Right cardiac atrium (tissue), 5 donors: ENCODE measurements at regions not wholly inside any gene's neighbourhood (a gene's known extent, or its start where the extent isn't known, plus 50 kb on each side); places are given as distances from the start of the nearest gene placed in this dataset.
A peak's percentile ranks its signal among the peaks of the same experiment; 100 is the strongest.

Experiments
- ATAC-seq, 2 donors: fragments of 200-7000 bp; cut with Tn5 transposase; one replicate each; pipeline versions ENCODE4 v1.8.0 to v1.9.1; 2020; ENCODE audit warnings: moderate library complexity in 2 of 2, mild to moderate bottlenecking in 1 of 2
- DNase-seq, 3 donors: peaks; one replicate each; pipeline ENCODE4 v3.0.0-alpha.2; 2020
- H3K27ac ChIP-seq: one replicate; pipeline ENCODE4 v1.5.1; 2013; ENCODE audit warnings: mild to moderate bottlenecking, low read length, control low read depth, moderate library complexity
- H3K27me3 ChIP-seq: one replicate; pipeline ENCODE4 v1.6.1; 2013; ENCODE audit not compliant: control insufficient read depth, insufficient read depth
- H3K4me1 ChIP-seq: one replicate; pipeline ENCODE4 v1.6.1; 2013; ENCODE audit warnings: low read length; ENCODE audit not compliant: control insufficient read depth, insufficient read depth
- H3K4me3 ChIP-seq: one replicate; pipeline ENCODE4 v1.5.1; 2013; ENCODE audit warnings: low read length, control low read depth
- H3K9me3 ChIP-seq: one replicate; pipeline ENCODE4 v1.6.1; 2013; ENCODE audit warnings: low read length; ENCODE audit not compliant: control insufficient read depth
- WGBS: extraction: QIAGEN DNeasy Blood & Tissue Kit; methylation state at CpG from one replicate; pipeline ENCODE4 v1.1.7; 2013; 5-methylcytosine and 5-hydroxymethylcytosine counted together
- intact Hi-C, 4 donors: fragments of 100-400 bp; cut with DNase I; formaldehyde crosslinking; loops; one replicate each; pipeline versions ENCODE4 v1.11.0 to v1.14.0; 2022 to 2023
- donor health status: healthy with polysubstance abuse.
- donor health status: DM: no; HTN: yes; CAD: no.
- donor health status: DM: no; HTN: no; CAD: no.
- donor health status: DM: no; HTN: yes; CAD: no; lungs with severe emphysema.
- donor health status: DM: yes; HTN: yes; CAD: no.

GRCh38 chr2:144211065-144211464 lies 308.9 kb downstream of the ZEB2 start:
- Histone ChIP-seq H3K9me3 (no peaks in the 10 kb centered on the region), H3K27me3 (no peaks in the 10 kb centered on the region), H3K27ac (no peak overlapping the region), H3K4me3 (no peak overlapping the region), H3K4me1 (no peaks in the 10 kb centered on the region)
- no peak for DNase-seq
- no peak for ATAC-seq
- WGBS = 96% methylated on average over 4 of the region's 4 CpGs
- intact Hi-C loops = no loop called here

- no peaks in the 10 kb centered on the region for H3K4me1 ChIP-seq
- ATAC-seq (no peak), DNase-seq (no peak)
- H3K4me3 ChIP-seq = no peak overlapping the region
- no peaks in the 10 kb centered on the region for H3K9me3 ChIP-seq
- intact Hi-C loops = no loop called here
- H3K27ac ChIP-seq = no peak overlapping the region
- WGBS = 97% methylated on average over 2 of the region's 2 CpGs
- no peaks in the 10 kb centered on the region for H3K27me3 ChIP-seq
Observed at GRCh38 chr2:144210076-144210475, 309.8 kb downstream of the ZEB2 start.

GRCh38 chr2:144208924-144209323 lies 311.0 kb downstream of the ZEB2 start:
- no peak for DNase-seq
- Histone ChIP-seq H3K4me1 (no peaks in the 10 kb centered on the region), H3K27me3 (no peaks in the 10 kb centered on the region), H3K4me3 (no peak overlapping the region), H3K27ac (no peak overlapping the region), H3K9me3 (no peaks in the 10 kb centered on the region)
- intact Hi-C loops = no loop called here
- no peak for ATAC-seq
- WGBS = 94% methylated on average over 2 of the region's 2 CpGs

GRCh38 chr2:144206019-144206418 lies 313.9 kb downstream of the ZEB2 start:
- intact Hi-C loops = no loop called here
- no peak overlapping the region for H3K4me3 ChIP-seq
- H3K27ac ChIP-seq = no peak overlapping the region
- 97% methylated on average over 2 of the region's 2 CpGs for WGBS
- H3K9me3 ChIP-seq = no peaks in the 10 kb centered on the region
- DNase-seq (no peak), ATAC-seq (no peak)
- no peaks in the 10 kb centered on the region for H3K27me3 ChIP-seq
- no peaks in the 10 kb centered on the region for H3K4me1 ChIP-seq

- no peak for DNase-seq
- WGBS = 71% methylated on average over 1 of the region's 1 CpG
- Histone ChIP-seq H3K4me3 (no peak overlapping the region), H3K4me1 (no peaks in the 10 kb centered on the region), H3K9me3 (no peaks in the 10 kb centered on the region), H3K27ac (no peak overlapping the region), H3K27me3 (no peaks in the 10 kb centered on the region)
- no peak for ATAC-seq
- intact Hi-C loops = no loop called here
Observed at GRCh38 chr2:144201868-144202468, 318.0 kb downstream of the ZEB2 start.

GRCh38 chr2:144201126-144201525 lies 318.8 kb downstream of the ZEB2 start:
- H3K4me3 ChIP-seq = no peak overlapping the region
- ATAC-seq (no peak), DNase-seq (no peak)
- no peaks in the 10 kb centered on the region for H3K9me3 ChIP-seq
- intact Hi-C loops = no loop called here
- 97% methylated on average over 6 of the region's 6 CpGs for WGBS
- H3K27ac ChIP-seq = no peak overlapping the region
- no peaks in the 10 kb centered on the region for H3K27me3 ChIP-seq
- H3K4me1 ChIP-seq = no peaks in the 10 kb centered on the region

- Histone ChIP-seq H3K4me3 (no peak overlapping the region), H3K27me3 (no peaks in the 10 kb centered on the region), H3K4me1 (no peaks in the 10 kb centered on the region), H3K27ac (peak overlapping the region; percentile 13), H3K9me3 (no peaks in the 10 kb centered on the region)
- DNase-seq (no peak), ATAC-seq (no peak)
- intact Hi-C loops = no loop called here
- WGBS = 74% methylated on average over 3 of the region's 3 CpGs
Observed at GRCh38 chr2:144198116-144198515, 321.8 kb downstream of the ZEB2 start.

- Histone ChIP-seq H3K4me1 (no peaks in the 10 kb centered on the region), H3K4me3 (no peak overlapping the region), H3K9me3 (no peaks in the 10 kb centered on the region), H3K27me3 (no peaks in the 10 kb centered on the region), H3K27ac (no peak overlapping the region)
- intact Hi-C loops = no loop called here
- 87% methylated on average over 5 of the region's 5 CpGs for WGBS
- no peak for ATAC-seq
- DNase-seq = no peak
Observed at GRCh38 chr2:144194326-144195071, 325.4 kb downstream of the ZEB2 start.

GRCh38 chr2:144190908-144191605 lies 328.9 kb downstream of the ZEB2 start:
- no peaks in the 10 kb centered on the region for H3K4me1 ChIP-seq
- intact Hi-C loops = no loop called here
- ATAC-seq = no peak
- H3K27me3 ChIP-seq = no peaks in the 10 kb centered on the region
- no peak for DNase-seq
- H3K4me3 ChIP-seq = no peak overlapping the region
- no peak overlapping the region for H3K27ac ChIP-seq
- 85% methylated on average over 4 of the region's 4 CpGs for WGBS
- no peaks in the 10 kb centered on the region for H3K9me3 ChIP-seq

GRCh38 chr2:144183727-144184126 lies 336.2 kb downstream of the ZEB2 start:
- Histone ChIP-seq H3K27me3 (no peaks in the 10 kb centered on the region), H3K4me1 (no peaks in the 10 kb centered on the region), H3K4me3 (no peak overlapping the region), H3K27ac (no peak overlapping the region), H3K9me3 (no peaks in the 10 kb centered on the region)
- WGBS = 85% methylated on average over 9 of the region's 9 CpGs
- ATAC-seq (no peak), DNase-seq (no peak)
- intact Hi-C loops = no loop called here

GRCh38 chr2:144181001-144181400 lies 338.9 kb downstream of the ZEB2 start:
- no peaks in the 10 kb centered on the region for H3K27me3 ChIP-seq
- H3K9me3 ChIP-seq = no peaks in the 10 kb centered on the region
- H3K27ac ChIP-seq = no peak overlapping the region
- 82% methylated on average over 1 of the region's 1 CpG for WGBS
- DNase-seq = no peak
- no peak for ATAC-seq
- intact Hi-C loops = no loop called here
- no peak overlapping the region for H3K4me3 ChIP-seq
- no peaks in the 10 kb centered on the region for H3K4me1 ChIP-seq
